ENCODE measurements at regions not wholly inside any gene's neighbourhood (a gene's known extent, or its start where the extent isn't known, plus 50 kb on each side); places are given as distances from the start of the nearest gene placed in this dataset.

DNA sequence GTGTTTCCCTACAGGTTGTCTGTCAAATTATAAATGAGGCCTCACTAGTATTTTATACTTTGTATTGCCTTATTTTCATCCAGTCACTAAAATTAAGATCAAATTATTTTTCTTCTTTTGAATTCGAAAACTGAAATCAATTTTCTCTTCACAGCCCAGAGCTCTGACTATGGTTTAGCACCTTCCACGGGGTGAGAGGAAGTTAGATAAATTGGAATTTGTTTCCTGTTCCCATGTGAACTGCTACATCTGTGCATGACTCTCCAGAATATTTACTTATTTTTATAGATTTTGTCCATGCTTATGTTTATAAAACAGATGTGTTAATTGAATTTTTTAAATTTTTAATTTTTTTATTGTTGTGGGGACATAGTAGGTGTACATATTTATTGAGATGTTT lies 656.5 kb downstream of the IRS1 start:
- Histone ChIP-seq H3K27ac (ENCODE audit: extremely low read length, insufficient read depth, low read length) (no peak overlapping the region), H3K4me2 (ENCODE audit: low read depth, low read length) (no peak overlapping the region), H2AFZ (ENCODE audit: low read length) (no peak overlapping the region), H4K20me1 (ENCODE audit: insufficient read depth, low read length) (no peaks in the 10 kb centered on the region), H3K4me3 (replicated peaks in 1 of 3; ENCODE audit: insufficient read depth in 1 of 3, low read depth in 2 of 3, low read length in 3 of 3) (no peak overlapping the region), H3K79me2 (ENCODE audit: insufficient read depth, low read length) (no peaks in the 10 kb centered on the region), H3K27me3 (ENCODE audit: control insufficient read depth in 1 of 2, insufficient read depth in 2 of 2, low read length in 2 of 2) (no peaks in the 10 kb centered on the region), H3K9ac (ENCODE audit: insufficient read depth, low read depth, low read length) (no peak overlapping the region), H3K36me3 (replicated peaks in 1 of 2; ENCODE audit: control insufficient read depth in 1 of 2, insufficient read depth in 2 of 2, low read length in 2 of 2) (no peaks in the 10 kb centered on the region), H3K4me1 (ENCODE audit: insufficient read depth, low read length) (peaks cover 49% of the 10 kb centered on the region), H3K9me3 (ENCODE audit: low read length) (no peaks in the 10 kb centered on the region)
- DNase-seq (ENCODE audit: low spot score): no peak
- TF ChIP-seq MEIS1 (CRISPR knock-in tag; IDR thresholded peaks at IDR 0.05; ENCODE audit: borderline replicate concordance) (no peak), FUBP1 (CRISPR knock-in tag; IDR thresholded peaks at IDR 0.05; ENCODE audit: borderline replicate concordance) (no peak), AGO2 (optimal IDR thresholded peaks at IDR 0.05; ENCODE audit: low read depth, low read length) (no peak), RAD51 (IDR thresholded peaks at IDR 0.05; ENCODE audit: borderline replicate concordance) (no peak), SPEN (CRISPR knock-in tag; IDR thresholded peaks at IDR 0.05; ENCODE audit: low read depth) (no peak), NFRKB (IDR thresholded peaks at IDR 0.05) (no peak), SRY (CRISPR knock-in tag; IDR thresholded peaks at IDR 0.05) (no peak), NONO (IDR thresholded peaks at IDR 0.05) (no peak), NONO (CRISPR knock-in tag; conservative IDR thresholded peaks at IDR 0.05) (no peak), THRA (CRISPR knock-in tag; IDR thresholded peaks at IDR 0.05; ENCODE audit: borderline replicate concordance) (no peak), ZNF556 (CRISPR knock-in tag; IDR thresholded peaks at IDR 0.05; ENCODE audit: borderline replicate concordance) (no peak), ZNF30 (CRISPR knock-in tag; IDR thresholded peaks at IDR 0.05) (no peak), ZNF296 (CRISPR knock-in tag; conservative IDR thresholded peaks at IDR 0.05) (no peak)
- no peak for FAIRE-seq
- no peak for ATAC-seq
- POLR2A ChIA-PET: no interaction called here
- CTCF ChIA-PET (ENCODE audit: low intra/inter-chr PET ratio, low total read pairs): no interaction called here
- no TSS peak for BruUV-seq (replicated peaks)
- intact Hi-C loops (cut with micrococcal nuclease; ENCODE audit: unreplicated experiment): no loop called here
- 96% methylated on average over 2 of the region's 2 CpGs for WGBS (ENCODE audit: low lambda C conversion rate)
- in situ Hi-C loops (cut with HindIII; ENCODE audit: extremely low pct_ligation_motif_present, low pct_unique_long_range_greater_than_20kb): no loop called here
